GM23338 (cell line): ENCODE measurements at regions not wholly inside any gene's neighbourhood (a gene's known extent, or its start where the extent isn't known, plus 50 kb on each side); places are given as distances from the start of the nearest gene placed in this dataset.

Experiments
- CREB1 ChIP-seq: fragments of 250-450 bp; sonication (Bioruptor Pico); IDR thresholded peaks from 2 replicates; pipeline ENCODE4 v1.5.0; 2020; ENCODE audit warnings: low read depth, mild to moderate bottlenecking, moderate library complexity
- CTCF ChIP-seq, 2 experiments: fragments of 200-600 bp in 1 of 2; sonication (generic) in 1 of 2; conservative IDR thresholded peaks; 2 replicates each; pipeline versions ENCODE4 v1.5.1 to v1.6.1; 2016 to 2017; ENCODE audit warnings: antibody characterized with exemption in 2 of 2, low read depth in 2 of 2, mild to moderate bottlenecking in 2 of 2, moderate library complexity in 1 of 2
- ETS1 ChIP-seq: IDR thresholded peaks from 2 replicates; pipeline ENCODE4 v1.6.1; 2016; ENCODE audit warnings: antibody characterized with exemption
- EZH2 ChIP-seq: fragments of 200-600 bp; sonication (generic); IDR thresholded peaks from one replicate; pipeline ENCODE4 v1.8.0; 2017; ENCODE audit warnings: antibody characterized with exemption, mild to moderate bottlenecking, low read depth; ENCODE audit not compliant: unreplicated experiment
- EZH2phosphoT487 ChIP-seq: fragments of 200-600 bp; sonication (generic); IDR thresholded peaks from one replicate; pipeline ENCODE4 v1.8.1; 2018; ENCODE audit warnings: antibody characterized with exemption; ENCODE audit not compliant: unreplicated experiment
- JUNB ChIP-seq: IDR thresholded peaks from one replicate; pipeline ENCODE4 v1.6.1; 2016; ENCODE audit warnings: antibody characterized with exemption; ENCODE audit not compliant: unreplicated experiment
- NANOG ChIP-seq: IDR thresholded peaks from 2 replicates; pipeline ENCODE4 v1.6.1; 2016; ENCODE audit warnings: antibody characterized with exemption, borderline replicate concordance
- POLR2AphosphoS5 ChIP-seq: IDR thresholded peaks from 2 replicates; pipeline ENCODE4 v1.6.1; 2016; ENCODE audit warnings: antibody characterized with exemption, low read depth
- REST ChIP-seq: IDR thresholded peaks from one replicate; pipeline ENCODE4 v1.6.1; 2018; ENCODE audit warnings: antibody characterized with exemption; ENCODE audit not compliant: unreplicated experiment
- STAT1 ChIP-seq: IDR thresholded peaks from one replicate; pipeline ENCODE4 v1.6.1; 2016; ENCODE audit warnings: antibody characterized with exemption; ENCODE audit not compliant: unreplicated experiment
- ZNF114 ChIP-seq: fragments of 250-450 bp; sonication (Bioruptor Pico); IDR thresholded peaks from 2 replicates; pipeline ENCODE4 v1.5.0; 2020; ENCODE audit warnings: mild to moderate bottlenecking, moderate library complexity
- ZNF331 ChIP-seq: fragments of 250-450 bp; sonication (Bioruptor Pico); IDR thresholded peaks from 2 replicates; pipeline ENCODE4 v1.5.0; 2020; ENCODE audit warnings: low read depth, mild to moderate bottlenecking, moderate library complexity
- ZNF462 ChIP-seq: fragments of 250-450 bp; sonication (Bioruptor Pico); IDR thresholded peaks from 2 replicates; pipeline ENCODE4 v1.5.0; 2020; ENCODE audit warnings: mild to moderate bottlenecking, moderate library complexity

- no peak for TF ChIP-seq CTCF (conservative IDR thresholded peaks at IDR 0.05; ENCODE audit: low read depth in 2 of 2)
- TF ChIP-seq EZH2, result no peak
- no peak for TF ChIP-seq JUNB
- no peak for TF ChIP-seq POLR2AphosphoS5
- TF ChIP-seq EZH2phosphoT487, result no peak
- no peak for TF ChIP-seq CREB1
- TF ChIP-seq REST, result no peak
- no peak for TF ChIP-seq ZNF462 (CRISPR knock-in tag)
- TF ChIP-seq ZNF114 (CRISPR knock-in tag), result no peak
- TF ChIP-seq ETS1, result no peak
- no peak for TF ChIP-seq STAT1
- TF ChIP-seq NANOG, result no peak
- no peak for TF ChIP-seq ZNF331 (CRISPR knock-in tag)
These were observed 686.1 kb upstream of the SALL3 start for GRCh38 chr18:78293540-78293939.
